ENCODE measurements at regions not wholly inside any gene's neighbourhood (a gene's known extent, or its start where the extent isn't known, plus 50 kb on each side); places are given as distances from the start of the nearest gene placed in this dataset.

GRCh38 chr1:166538646-166539045, 300.6 kb upstream of the POGK start:
- Histone ChIP-seq H3K9me3 (ENCODE audit: control insufficient read depth, insufficient read depth, low read length) (no peaks in the 10 kb centered on the region), H3K27me3 (ENCODE audit: control insufficient read depth, insufficient read depth, low read length) (no peaks in the 10 kb centered on the region), H3K36me3 (ENCODE audit: control insufficient read depth, insufficient read depth, low read length) (no peaks in the 10 kb centered on the region), H3K4me3 (ENCODE audit: low read depth, low read length) (no peak overlapping the region), H3K9ac (ENCODE audit: low read depth, low read length) (no peak overlapping the region), H3K4me1 (ENCODE audit: control insufficient read depth, insufficient read depth, low read length) (no peaks in the 10 kb centered on the region)

- no peaks in the 10 kb centered on the region for H3K4me1 ChIP-seq (ENCODE audit: control insufficient read depth, insufficient read depth, low read length)
- no peak overlapping the region for H3K4me3 ChIP-seq (ENCODE audit: low read depth, low read length)
- H3K27me3 ChIP-seq (ENCODE audit: control insufficient read depth, insufficient read depth, low read length) = no peaks in the 10 kb centered on the region
- no peaks in the 10 kb centered on the region for H3K9me3 ChIP-seq (ENCODE audit: control insufficient read depth, insufficient read depth, low read length)
- no peaks in the 10 kb centered on the region for H3K36me3 ChIP-seq (ENCODE audit: control insufficient read depth, insufficient read depth, low read length)
- H3K9ac ChIP-seq (ENCODE audit: low read depth, low read length) = no peak overlapping the region
Measured at GRCh38 chr1:166544036-166544435, 295.2 kb upstream of the POGK start.

GRCh38 chr1:166544561-166544960, 294.7 kb upstream of the POGK start:
- no peaks in the 10 kb centered on the region for H3K4me1 ChIP-seq (ENCODE audit: control insufficient read depth, insufficient read depth, low read length)
- no peaks in the 10 kb centered on the region for H3K9me3 ChIP-seq (ENCODE audit: control insufficient read depth, insufficient read depth, low read length)

GRCh38 chr1:166552706-166553105, 286.6 kb upstream of the POGK start:
- no peaks in the 10 kb centered on the region for H3K4me1 ChIP-seq (ENCODE audit: control insufficient read depth, insufficient read depth, low read length)

More at GRCh38 chr1:166544561-166544960, 294.7 kb upstream of the POGK start:
- Histone ChIP-seq H3K27me3 (ENCODE audit: control insufficient read depth, insufficient read depth, low read length) (no peaks in the 10 kb centered on the region), H3K36me3 (ENCODE audit: control insufficient read depth, insufficient read depth, low read length) (no peaks in the 10 kb centered on the region), H3K9ac (ENCODE audit: low read depth, low read length) (no peak overlapping the region), H3K4me3 (ENCODE audit: low read depth, low read length) (no peak overlapping the region)

GRCh38 chr1:166570954-166571353, 268.3 kb upstream of the POGK start:
- H3K4me3 ChIP-seq (ENCODE audit: low read depth, low read length) = no peak overlapping the region

More at GRCh38 chr1:166552706-166553105, 286.6 kb upstream of the POGK start:
- H3K9me3 ChIP-seq (ENCODE audit: control insufficient read depth, insufficient read depth, low read length) = no peaks in the 10 kb centered on the region
- no peak overlapping the region for H3K9ac ChIP-seq (ENCODE audit: low read depth, low read length)
- H3K27me3 ChIP-seq (ENCODE audit: control insufficient read depth, insufficient read depth, low read length) = no peaks in the 10 kb centered on the region
- no peaks in the 10 kb centered on the region for H3K36me3 ChIP-seq (ENCODE audit: control insufficient read depth, insufficient read depth, low read length)
- no peak overlapping the region for H3K4me3 ChIP-seq (ENCODE audit: low read depth, low read length)

GRCh38 chr1:166573199-166573598, 266.1 kb upstream of the POGK start:
- Histone ChIP-seq H3K9me3 (ENCODE audit: control insufficient read depth, insufficient read depth, low read length) (no peaks in the 10 kb centered on the region), H3K27me3 (ENCODE audit: control insufficient read depth, insufficient read depth, low read length) (no peaks in the 10 kb centered on the region), H3K36me3 (ENCODE audit: control insufficient read depth, insufficient read depth, low read length) (no peaks in the 10 kb centered on the region), H3K4me1 (ENCODE audit: control insufficient read depth, insufficient read depth, low read length) (no peaks in the 10 kb centered on the region), H3K4me3 (ENCODE audit: low read depth, low read length) (no peak overlapping the region), H3K9ac (ENCODE audit: low read depth, low read length) (no peak overlapping the region)

More at GRCh38 chr1:166570954-166571353, 268.3 kb upstream of the POGK start:
- no peaks in the 10 kb centered on the region for H3K9me3 ChIP-seq (ENCODE audit: control insufficient read depth, insufficient read depth, low read length)
- H3K9ac ChIP-seq (ENCODE audit: low read depth, low read length) = no peak overlapping the region
- no peaks in the 10 kb centered on the region for H3K4me1 ChIP-seq (ENCODE audit: control insufficient read depth, insufficient read depth, low read length)
- H3K36me3 ChIP-seq (ENCODE audit: control insufficient read depth, insufficient read depth, low read length) = no peaks in the 10 kb centered on the region
- no peaks in the 10 kb centered on the region for H3K27me3 ChIP-seq (ENCODE audit: control insufficient read depth, insufficient read depth, low read length)

GRCh38 chr1:166579557-166580501, 259.4 kb upstream of the POGK start:
- no peak overlapping the region for H3K9ac ChIP-seq (ENCODE audit: low read depth, low read length)
- no peaks in the 10 kb centered on the region for H3K9me3 ChIP-seq (ENCODE audit: control insufficient read depth, insufficient read depth, low read length)
- H3K36me3 ChIP-seq (ENCODE audit: control insufficient read depth, insufficient read depth, low read length) = no peaks in the 10 kb centered on the region
- no peak overlapping the region for H3K4me3 ChIP-seq (ENCODE audit: low read depth, low read length)
- H3K4me1 ChIP-seq (ENCODE audit: control insufficient read depth, insufficient read depth, low read length) = no peaks in the 10 kb centered on the region
- no peaks in the 10 kb centered on the region for H3K27me3 ChIP-seq (ENCODE audit: control insufficient read depth, insufficient read depth, low read length)

- no peak overlapping the region for H3K9ac ChIP-seq (ENCODE audit: low read depth, low read length)
- no peaks in the 10 kb centered on the region for H3K27me3 ChIP-seq (ENCODE audit: control insufficient read depth, insufficient read depth, low read length)
- H3K36me3 ChIP-seq (ENCODE audit: control insufficient read depth, insufficient read depth, low read length) = no peaks in the 10 kb centered on the region
- H3K4me1 ChIP-seq (ENCODE audit: control insufficient read depth, insufficient read depth, low read length) = no peaks in the 10 kb centered on the region
- H3K4me3 ChIP-seq (ENCODE audit: low read depth, low read length) = no peak overlapping the region
- no peaks in the 10 kb centered on the region for H3K9me3 ChIP-seq (ENCODE audit: control insufficient read depth, insufficient read depth, low read length)
Measured at GRCh38 chr1:166588741-166589140, 250.5 kb upstream of the POGK start.

GRCh38 chr1:166590161-166590560, 249.1 kb upstream of the POGK start:
- no peaks in the 10 kb centered on the region for H3K9me3 ChIP-seq (ENCODE audit: control insufficient read depth, insufficient read depth, low read length)
- no peaks in the 10 kb centered on the region for H3K4me1 ChIP-seq (ENCODE audit: control insufficient read depth, insufficient read depth, low read length)
- H3K27me3 ChIP-seq (ENCODE audit: control insufficient read depth, insufficient read depth, low read length) = no peaks in the 10 kb centered on the region
- H3K4me3 ChIP-seq (ENCODE audit: low read depth, low read length) = no peak overlapping the region
- no peak overlapping the region for H3K9ac ChIP-seq (ENCODE audit: low read depth, low read length)
- no peaks in the 10 kb centered on the region for H3K36me3 ChIP-seq (ENCODE audit: control insufficient read depth, insufficient read depth, low read length)

- Histone ChIP-seq H3K4me1 (ENCODE audit: control insufficient read depth, insufficient read depth, low read length) (no peaks in the 10 kb centered on the region), H3K27me3 (ENCODE audit: control insufficient read depth, insufficient read depth, low read length) (no peaks in the 10 kb centered on the region), H3K9ac (ENCODE audit: low read depth, low read length) (no peak overlapping the region), H3K4me3 (ENCODE audit: low read depth, low read length) (no peak overlapping the region), H3K36me3 (ENCODE audit: control insufficient read depth, insufficient read depth, low read length) (no peaks in the 10 kb centered on the region), H3K9me3 (ENCODE audit: control insufficient read depth, insufficient read depth, low read length) (no peaks in the 10 kb centered on the region)
Measured at GRCh38 chr1:166594646-166595045, 244.6 kb upstream of the POGK start.

- no peak overlapping the region for H3K4me3 ChIP-seq (ENCODE audit: low read depth, low read length)
- no peaks in the 10 kb centered on the region for H3K4me1 ChIP-seq (ENCODE audit: control insufficient read depth, insufficient read depth, low read length)
- H3K9ac ChIP-seq (ENCODE audit: low read depth, low read length) = no peak overlapping the region
- H3K27me3 ChIP-seq (ENCODE audit: control insufficient read depth, insufficient read depth, low read length) = no peaks in the 10 kb centered on the region
- no peaks in the 10 kb centered on the region for H3K36me3 ChIP-seq (ENCODE audit: control insufficient read depth, insufficient read depth, low read length)
- H3K9me3 ChIP-seq (ENCODE audit: control insufficient read depth, insufficient read depth, low read length) = no peaks in the 10 kb centered on the region
Measured at GRCh38 chr1:166597516-166597915, 241.8 kb upstream of the POGK start.

- Histone ChIP-seq H3K27me3 (ENCODE audit: control insufficient read depth, insufficient read depth, low read length) (no peaks in the 10 kb centered on the region), H3K4me3 (ENCODE audit: low read depth, low read length) (no peak overlapping the region)
Measured at GRCh38 chr1:166600574-166600973, 238.7 kb upstream of the POGK start.

More at GRCh38 chr1:166600574-166600973, 238.7 kb upstream of the POGK start:
- Histone ChIP-seq H3K9ac (ENCODE audit: low read depth, low read length) (no peak overlapping the region), H3K9me3 (ENCODE audit: control insufficient read depth, insufficient read depth, low read length) (no peaks in the 10 kb centered on the region), H3K36me3 (ENCODE audit: control insufficient read depth, insufficient read depth, low read length) (no peaks in the 10 kb centered on the region), H3K4me1 (ENCODE audit: control insufficient read depth, insufficient read depth, low read length) (no peaks in the 10 kb centered on the region)

Measured in iPS-15b (cell line).